ENCODE measurements at regions not wholly inside any gene's neighbourhood (a gene's known extent, or its start where the extent isn't known, plus 50 kb on each side); places are given as distances from the start of the nearest gene placed in this dataset.

GRCh38 chr1:190029441-190029840 is 448.2 kb downstream of the BRINP3 start:
- ATAC-seq = no peak
- intact Hi-C loops (cut with DNase I) = no loop called here
- DNase-seq (ENCODE audit: missing footprints) = no peak

- ATAC-seq = no peak
- DNase-seq (ENCODE audit: missing footprints) = no peak
- intact Hi-C loops (cut with DNase I) = no loop called here
Observed at GRCh38 chr1:190043655-190044054, 434.0 kb downstream of the BRINP3 start.

GRCh38 chr1:190046231-190046630 is 431.4 kb downstream of the BRINP3 start:
- no peak for DNase-seq (ENCODE audit: missing footprints)
- intact Hi-C loops (cut with DNase I) = no loop called here
- no peak for ATAC-seq
